ENCODE measurements at regions not wholly inside any gene's neighbourhood (a gene's known extent, or its start where the extent isn't known, plus 50 kb on each side); places are given as distances from the start of the nearest gene placed in this dataset.
A peak's percentile ranks its signal among the peaks of the same experiment; 100 is the strongest.

DNA sequence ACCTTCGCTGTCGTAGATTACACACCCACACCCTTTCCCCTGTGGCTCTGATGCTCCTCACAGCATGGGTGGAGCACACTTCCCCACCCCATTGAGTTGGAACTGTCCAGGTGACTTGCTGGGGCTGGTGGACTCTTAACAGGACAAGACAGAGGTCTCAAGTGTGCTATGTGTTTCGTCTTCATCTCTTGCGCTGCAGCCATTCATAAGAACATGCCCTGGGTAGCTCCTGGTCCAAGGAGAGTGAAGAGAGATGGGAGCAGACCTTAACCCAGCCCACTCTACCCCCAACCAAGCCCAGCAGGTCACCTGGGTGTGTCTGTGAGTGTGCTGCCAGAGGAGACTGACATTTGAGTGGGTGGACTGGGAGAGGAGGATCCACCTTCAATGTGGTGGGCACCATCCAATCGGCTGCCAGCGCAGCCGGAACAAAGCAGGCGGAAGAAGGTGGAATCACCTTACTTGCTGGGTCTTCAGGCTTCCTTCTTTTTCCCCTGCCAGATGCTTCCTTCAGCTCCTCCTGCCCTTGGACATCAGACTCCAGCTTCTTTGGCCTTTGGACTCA is 112.4 kb downstream of the HTR5A start:
- no peak for DNase-seq

DNA sequence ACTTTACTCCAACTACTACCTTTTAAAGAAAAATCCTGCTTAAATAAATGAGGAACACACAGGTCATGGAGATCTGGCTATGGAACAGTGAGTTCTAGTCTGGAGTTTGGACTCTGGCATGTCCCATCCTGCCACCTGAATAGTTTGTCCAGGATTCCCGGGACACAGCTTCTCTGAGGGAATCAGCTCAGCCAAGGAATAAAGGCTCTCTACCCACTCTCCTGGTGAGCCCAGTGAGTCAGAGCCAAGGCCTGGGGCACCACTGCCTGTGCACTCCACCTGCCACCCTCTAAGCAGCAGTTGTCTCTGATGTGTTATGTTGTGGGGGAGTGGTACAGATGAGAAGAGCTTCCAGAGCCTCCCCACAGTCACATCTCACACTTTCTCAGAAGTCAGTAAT is 113.5 kb downstream of the HTR5A start:
- DNase-seq, result no peak

DNA sequence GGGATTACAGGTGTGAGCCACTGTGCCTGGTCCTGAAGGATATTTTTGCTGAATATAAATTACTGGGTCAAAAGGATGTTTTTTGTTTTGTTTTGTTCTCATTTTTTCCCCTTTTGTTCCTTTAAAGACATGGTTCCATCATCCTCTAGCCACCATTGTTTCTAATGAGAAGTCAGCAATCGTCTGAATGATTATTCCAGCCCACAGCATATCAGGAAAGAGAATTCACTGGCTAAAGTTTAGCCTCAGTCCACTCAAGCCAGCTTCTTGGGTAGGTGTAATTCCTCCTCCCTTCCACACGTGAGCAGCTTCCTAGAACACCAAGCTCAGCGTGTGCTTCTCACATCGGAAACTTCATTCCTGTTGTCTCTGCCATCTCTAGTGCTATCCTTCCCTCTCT is 112.8 kb upstream of the INSIG1 start:
- DNase-seq, result no peak

DNA sequence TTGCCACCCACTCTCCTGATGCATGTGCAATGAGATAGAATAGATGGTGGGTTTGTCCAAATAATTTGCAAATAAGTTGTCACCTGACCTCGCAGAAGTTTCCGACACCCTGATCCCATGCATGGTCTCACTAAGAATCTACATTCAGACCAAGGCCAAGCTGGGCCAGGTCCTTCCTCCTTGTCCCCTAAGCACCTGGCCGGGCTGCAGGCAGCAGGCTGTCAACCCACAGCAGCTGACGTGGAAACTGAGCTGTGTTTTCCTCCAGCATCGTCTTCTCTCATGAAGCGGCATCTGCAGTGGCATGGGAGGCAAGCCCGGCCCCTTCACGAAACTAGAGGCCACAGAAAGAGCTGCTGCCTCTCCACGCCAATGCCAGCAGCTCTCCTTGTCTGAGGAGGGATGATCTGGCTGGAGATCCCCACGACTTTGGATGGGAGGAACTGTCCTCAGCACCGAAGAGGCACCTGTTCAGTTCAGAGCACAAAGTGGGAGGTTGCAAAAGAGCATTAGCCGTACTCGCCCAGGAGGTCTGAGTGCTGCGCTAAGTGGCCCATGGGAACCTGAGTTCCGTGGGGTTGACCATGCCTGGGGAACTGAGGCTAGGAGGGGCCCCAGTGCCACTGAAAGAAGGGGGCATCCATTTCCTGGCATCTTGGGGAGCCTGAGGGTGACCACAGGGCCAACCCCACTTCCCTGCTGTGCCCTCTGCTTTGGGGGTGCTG is 110.5 kb upstream of the INSIG1 start:
- no peak for DNase-seq

DNA sequence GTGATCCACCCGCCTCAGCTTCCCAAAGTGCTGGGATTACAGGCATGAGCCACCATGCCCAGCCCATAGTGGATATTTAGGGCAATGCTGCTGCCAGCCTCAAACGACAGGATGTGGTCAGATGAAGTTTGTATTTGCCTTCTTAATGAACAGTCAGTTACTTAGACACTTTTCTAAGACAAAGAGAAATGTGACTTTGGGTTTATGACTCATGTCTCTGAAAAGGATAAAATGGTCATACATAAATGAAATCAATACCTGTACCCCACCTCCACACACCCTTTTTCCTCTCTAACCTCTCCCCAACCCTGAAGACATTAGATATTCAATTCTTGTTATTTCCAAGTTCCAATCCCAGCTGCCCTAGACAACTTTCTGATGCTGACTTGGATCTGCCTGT is 109.3 kb upstream of the INSIG1 start:
- no peak for DNase-seq

DNA sequence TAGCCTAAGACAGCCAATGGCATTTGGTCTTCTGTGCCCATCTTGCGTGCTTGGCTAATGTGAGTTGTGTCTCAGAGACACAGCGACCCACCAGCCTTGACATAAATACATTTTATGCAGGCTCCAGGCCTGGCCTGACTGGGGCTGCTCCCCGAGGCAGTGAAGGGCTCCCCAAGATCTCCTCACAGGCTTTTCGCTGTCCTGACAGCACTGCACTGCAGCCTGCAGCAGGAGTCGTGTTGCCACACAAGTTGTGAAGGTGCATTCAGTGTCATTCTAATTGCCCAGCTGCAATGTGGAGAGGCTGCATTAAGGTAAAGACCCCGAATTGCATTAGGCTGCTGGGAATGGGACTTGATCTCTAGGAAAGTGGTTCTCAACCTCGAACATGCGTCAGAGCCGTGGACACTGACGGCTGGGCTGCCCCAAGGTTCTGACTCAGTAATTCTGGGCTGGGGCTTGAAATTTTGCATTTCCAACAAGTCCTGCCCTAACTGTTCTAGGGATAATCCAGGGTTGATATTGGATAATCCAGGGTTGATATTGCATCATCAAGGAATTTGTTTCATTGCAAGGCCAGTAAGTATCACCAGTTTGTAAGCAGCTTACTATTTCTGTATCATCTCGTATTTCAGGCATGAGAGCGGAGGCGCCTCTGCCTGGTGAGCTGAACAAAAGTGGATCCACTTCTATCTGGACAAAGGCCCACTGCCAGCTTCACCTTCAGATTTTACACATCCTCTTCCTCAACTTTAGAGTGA is 108.7 kb upstream of the INSIG1 start:
- no peak for DNase-seq

DNA sequence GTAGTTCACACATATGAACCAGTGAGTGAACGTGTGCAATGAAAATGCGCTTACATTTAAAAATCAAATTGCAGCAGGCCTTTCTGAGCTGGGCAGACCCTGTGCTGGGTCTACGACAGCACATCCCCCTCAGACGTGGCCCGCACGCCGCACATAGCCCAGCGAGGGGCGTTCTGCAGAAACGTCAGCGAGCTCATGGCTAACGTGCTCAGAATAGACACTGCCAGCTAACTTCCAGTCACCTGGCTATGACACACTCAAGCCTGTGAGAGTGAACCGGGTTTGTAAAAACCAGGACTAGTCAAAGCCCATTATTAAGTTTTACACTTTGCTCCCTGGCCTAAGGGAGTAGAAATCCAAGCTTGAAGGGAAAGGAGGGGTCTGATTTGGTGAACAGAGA is 108.1 kb upstream of the INSIG1 start:
- DNase-seq, result no peak

DNA sequence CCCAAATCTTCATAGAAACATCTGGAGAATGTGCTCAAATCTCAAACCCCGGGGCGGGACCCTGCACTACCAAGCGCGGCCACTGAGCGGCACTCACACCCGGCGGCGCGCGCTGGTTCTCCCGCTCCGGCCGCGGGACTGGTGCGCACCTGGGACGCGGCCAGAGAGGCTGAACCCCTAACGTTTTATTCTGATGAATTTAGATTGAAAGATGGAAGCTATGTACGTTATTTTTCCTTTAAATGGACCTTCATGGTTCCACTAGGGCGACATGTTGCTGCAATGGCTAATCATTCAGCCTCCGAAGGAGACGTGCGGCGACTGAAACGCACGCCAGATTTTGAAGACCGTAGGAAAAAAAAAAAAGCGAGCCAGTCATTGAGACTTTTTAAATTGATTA is 107.0 kb upstream of the INSIG1 start:
- peak; percentile 79 for DNase-seq

DNA sequence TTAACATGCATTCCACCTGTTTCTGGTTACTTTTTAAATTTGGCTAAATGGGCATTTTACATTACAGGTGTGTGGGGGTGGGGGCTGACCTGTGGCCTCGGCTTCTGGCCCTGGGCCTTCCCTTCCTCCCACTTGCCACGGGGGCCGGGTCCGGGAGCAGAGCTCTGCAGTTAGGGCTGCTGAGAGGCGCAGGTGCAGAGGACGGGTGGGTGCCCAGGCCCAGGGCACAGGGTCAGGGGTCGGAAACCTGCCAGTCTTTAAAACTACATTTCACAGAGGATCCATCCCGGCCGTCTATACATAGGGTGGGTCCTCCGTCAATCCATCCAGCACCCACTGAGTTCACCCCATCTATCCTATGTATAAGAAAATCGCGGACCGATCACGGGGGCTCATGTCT is 106.5 kb upstream of the INSIG1 start:
- no peak for DNase-seq

DNA sequence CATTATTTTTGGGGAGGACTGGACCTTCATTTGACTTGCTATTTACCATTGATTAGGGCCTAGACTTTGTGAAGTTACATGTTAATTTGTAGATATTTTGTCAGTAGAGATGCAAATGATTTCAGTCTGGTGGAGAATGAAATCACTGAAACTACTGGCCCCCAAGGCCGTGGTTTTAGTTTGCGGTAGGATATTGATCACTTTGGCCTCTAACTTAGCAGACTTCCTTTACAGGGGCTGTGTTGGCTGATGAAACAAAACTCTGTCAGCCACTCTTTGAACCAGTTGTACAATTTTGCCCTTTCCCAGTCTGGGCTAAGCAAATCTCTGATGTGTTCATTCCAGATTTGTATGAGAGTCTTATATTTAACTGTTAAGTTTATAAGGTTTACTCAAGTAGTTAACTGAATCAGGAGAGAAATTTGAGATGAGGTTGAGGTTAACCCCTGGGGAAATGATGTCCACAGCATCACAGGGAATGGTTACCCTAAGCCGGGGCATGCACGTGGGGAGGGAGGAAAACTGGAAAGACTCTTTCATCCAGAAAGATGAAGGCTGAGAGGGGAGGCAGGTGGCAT is 105.7 kb upstream of the INSIG1 start:
- no peak for DNase-seq

DNA sequence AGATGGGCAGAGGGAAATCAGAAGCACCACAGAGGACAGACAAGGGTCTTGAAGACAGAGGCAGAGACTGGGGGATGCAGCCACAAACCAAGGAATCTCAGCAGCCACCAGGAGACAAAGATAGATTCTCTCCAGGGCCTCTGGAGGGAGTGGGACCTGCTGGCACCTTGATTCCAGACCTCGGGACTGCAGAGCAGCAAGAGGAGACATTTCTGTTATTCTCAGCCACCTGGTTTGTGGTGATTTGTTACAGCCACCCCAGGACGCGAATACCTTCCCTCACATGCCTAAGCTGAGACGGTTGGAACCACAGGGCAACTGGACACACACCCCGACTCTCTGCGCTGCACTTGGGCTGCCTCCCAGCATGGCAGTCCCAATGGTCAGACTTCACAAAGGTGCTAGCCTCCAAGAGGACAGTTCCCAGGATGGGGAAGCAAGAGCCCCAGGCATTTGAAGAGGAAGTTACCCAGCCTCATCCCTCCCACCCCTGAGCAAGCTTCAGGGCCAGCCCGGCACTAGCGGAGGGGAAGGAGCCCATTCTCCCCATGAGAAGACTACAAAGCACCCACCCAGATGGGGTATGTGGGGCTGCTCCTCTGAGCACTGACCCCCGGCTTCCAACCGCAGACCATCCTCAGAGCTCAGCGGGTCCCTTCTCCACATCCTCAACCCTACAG is 104.6 kb upstream of the INSIG1 start:
- DNase-seq, result no peak

DNA sequence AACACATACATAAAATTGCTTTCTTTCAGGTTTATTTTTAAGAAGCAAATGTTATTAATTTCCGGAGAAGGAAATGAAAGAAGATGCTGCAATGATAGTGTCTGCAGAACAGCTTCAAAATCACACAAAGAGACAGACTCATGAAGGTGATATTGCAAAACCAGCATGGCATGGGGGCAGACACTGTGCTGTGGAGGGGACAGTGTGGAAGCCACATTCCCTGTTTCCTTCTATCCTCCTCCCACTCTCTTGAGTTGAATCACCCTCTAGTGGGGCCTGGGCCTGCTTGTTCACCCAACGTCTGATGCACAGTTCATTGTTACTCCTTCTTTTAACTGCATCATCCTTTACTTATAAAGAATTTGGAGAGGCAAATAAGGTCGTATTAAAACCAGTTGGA is 104.0 kb upstream of the INSIG1 start:
- no peak for DNase-seq

DNA sequence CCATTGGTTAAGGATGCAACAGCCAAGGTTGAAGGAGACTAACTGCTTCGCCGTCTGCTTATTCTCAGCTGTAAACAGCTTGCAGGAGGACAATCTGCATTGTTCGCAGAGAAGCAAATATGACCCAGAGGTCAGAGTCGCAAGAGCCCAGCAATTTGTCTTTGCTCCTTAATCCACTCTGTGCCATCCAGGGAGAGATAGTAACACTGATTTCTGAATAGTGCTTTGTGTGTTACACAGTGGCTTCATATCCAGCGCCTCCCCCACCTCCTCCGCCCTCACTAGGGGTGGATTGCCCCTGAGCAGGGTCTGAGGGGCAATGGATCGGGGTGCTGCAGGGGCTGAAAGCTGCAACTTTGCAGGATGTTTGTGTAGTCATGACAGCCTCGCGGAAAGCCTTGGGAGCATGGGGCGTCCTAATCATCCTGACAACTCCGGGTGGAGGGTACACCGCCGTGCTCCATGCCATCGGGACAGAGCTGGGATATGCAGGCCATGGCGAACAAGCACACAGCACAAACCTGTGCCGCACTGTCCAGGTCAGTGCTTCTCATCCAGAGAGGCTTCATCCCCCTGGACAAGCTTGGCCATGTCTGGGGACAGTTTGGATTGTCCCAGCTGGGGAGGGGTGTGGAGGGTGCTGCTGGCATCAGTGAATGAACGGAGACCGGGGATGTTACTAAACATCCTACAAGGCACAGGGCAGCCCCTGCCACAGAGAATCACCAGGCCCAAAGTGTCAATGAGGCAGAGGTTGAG is 103.1 kb upstream of the INSIG1 start:
- DNase-seq, result peak; percentile 43

DNA sequence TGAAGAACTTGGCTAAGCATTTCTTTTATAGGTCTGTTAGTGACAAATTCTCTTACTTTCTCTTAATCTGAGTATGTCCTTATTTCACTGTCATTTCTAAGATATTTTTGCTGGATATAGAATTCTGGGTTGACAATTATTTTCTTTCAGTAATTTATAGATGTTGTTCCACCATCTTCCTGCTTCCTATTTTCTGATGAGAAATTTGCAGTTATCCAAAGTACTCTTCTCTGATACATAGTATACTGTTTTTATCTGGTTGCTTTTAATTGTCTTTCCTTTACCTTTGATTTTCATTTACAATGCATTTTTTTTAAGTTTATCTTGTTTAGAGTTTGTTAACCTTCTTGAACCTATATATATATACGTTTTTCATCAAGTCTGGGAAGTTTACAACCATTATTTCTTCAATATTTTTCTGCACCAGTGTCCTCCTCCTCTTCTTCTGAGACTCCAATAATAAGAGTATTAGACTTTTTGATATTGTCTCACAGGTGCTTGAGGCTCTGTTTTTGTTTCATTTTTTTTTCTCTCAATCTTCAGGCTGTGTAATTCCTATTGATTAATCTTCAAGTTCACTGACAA is 101.6 kb upstream of the INSIG1 start:
- DNase-seq, result no peak

DNA sequence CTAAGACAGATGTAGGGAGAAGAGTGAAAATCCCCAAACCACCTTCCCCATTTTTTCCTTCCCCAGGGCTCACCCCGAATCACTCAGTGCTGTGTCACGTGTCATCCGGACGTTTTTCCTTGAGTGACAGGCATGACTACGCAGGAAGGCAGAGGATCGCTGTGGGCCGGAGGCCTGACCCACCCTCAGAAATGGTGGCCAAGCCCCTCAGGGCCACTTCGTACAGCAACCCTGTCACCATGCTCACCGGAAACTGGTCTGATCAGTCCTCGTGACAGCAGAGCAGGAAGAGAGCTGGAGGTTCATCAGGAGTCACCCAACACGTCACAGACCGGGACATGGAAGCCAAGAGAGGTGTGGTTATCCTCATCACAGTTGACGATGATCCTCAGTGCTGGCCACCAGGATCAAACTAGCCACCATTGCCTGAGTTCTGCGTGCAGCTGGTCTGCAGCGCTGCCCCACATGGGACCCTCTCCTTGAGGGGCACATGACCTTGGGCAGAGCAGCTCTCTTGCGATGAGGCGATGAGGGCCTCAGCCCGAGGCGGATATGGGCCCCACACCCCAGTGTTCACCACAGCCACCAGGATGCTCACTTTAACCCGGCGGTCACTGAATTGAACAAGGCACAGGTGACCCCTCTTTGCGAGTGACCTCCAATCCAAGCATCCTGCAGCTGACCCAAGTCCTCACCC is 99.3 kb upstream of the INSIG1 start:
- no peak for DNase-seq

DNA sequence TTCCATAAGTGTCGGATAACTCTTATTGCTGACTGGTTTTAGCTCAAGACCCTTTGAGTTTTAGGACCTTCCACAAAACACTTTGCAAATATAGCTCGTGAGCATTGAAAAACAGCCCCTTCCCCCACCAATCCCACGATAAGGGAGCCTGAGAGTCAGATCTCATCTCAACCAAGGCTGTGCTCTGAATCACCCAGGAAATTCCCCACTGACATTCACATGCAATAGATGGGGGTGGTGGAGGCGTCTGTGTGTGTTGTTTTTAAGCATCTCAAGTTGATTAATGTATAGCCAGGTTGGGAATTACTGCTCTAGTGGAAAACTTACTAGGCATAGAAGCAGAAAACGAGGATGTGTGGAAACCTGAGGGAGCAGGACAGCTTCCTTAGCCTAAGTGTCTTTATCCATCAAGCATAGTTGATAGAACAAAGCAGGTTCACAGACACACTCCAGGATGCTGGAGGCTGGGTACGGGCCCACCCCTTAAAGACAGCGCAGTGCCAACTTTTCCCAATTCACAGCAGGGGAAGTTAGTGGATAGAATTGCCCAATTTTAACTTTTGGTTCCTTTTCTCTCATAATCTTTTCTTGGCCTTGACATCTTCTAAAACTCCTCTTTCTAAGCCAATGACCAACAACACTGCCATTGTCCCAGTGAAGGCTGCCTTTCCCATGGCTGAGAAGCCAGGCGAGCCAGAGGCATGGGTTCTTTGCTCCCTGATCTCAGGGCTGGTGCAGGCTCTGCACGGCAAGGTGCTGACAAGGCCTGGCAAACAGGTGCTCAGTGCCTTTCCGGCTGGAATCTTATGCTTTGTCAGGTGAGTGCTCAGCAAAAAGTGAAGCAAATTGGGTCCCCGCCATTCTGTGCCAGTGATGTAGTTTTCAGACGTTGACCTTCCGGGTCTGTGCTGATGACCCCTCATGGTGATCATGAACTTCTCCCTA is 98.5 kb upstream of the INSIG1 start:
- no peak for DNase-seq

DNA sequence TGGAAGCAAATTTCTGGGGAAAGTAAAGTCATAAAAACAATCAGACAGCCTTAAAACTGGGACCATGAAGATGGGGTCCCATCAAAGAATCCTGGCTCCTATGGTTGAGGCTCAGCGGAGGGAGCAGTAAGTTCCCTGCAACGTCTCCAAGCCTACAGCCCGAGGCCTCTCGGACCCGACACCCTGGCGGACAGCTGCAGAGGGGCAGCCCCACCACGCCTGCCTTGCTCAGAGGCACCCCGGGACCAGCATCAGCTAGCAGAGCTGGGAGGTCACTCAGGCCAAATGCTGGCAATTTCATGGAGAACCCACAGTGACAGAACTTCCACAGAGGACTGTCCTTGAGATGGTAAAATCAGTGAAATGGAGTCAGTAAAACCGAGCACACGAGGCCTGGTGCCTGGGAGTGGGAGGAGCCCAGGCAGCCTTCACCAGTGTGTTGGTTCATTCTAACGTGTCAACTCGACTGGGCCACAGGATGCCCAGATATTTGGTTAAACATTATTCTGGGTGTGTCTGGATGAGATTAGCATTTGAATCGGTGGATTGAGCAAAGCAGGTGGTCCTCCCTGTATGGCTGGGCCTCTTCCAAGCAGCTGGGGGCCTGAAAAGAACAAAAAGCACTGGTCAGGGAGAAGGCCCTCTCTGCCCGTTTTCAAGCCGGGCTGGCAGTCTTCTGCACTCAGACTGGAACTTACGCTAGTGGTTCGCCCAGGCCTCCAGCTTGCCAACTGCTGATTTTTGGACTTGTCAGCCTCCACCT is 96.2 kb upstream of the INSIG1 start:
- no peak for DNase-seq

DNA sequence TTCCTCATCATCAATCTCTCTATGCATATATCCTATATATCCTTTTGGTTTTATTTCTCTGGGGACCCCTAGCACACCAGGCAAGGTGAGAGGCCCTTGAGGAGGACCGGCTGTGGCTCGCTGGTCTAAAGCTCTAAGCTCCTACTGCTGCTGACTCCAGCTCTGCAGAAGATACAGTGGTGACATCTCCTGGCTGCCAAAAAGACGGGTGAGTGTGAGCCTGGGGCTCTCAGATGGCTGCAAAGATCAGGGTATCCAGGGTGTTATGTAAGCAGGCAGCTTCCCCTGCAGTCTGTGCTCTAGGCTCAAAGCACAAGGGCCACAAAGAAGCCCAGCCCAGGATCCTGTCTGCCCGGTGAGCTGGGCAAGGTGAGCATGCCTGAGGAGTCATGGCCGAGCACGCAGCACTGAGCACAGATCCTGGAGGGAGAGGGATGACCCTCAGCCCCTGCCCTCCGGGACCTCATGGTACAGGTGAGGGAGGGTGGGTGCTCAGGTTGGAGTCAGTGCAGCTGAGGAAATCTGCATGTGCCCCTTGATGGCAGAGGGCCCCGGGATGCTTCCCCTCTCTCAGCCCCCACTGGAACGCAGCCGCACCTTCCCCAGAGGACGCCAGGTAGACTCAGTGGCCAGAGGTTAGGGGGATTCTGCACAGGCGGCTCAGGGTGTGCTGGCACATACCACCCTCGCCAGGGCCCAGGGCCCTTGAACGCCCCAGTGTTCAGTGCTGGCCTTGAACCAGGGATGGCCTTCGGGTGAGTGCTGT is 95.4 kb upstream of the INSIG1 start:
- no peak for DNase-seq
